ENCODE measurements at regions not wholly inside any gene's neighbourhood (a gene's known extent, or its start where the extent isn't known, plus 50 kb on each side); places are given as distances from the start of the nearest gene placed in this dataset.

- in situ Hi-C loops (cut with MboI; ENCODE audit: low pct_ligation_motif_present in 1 of 4, low pct_unique_long_range_greater_than_20kb in 1 of 4, low sequenced_read_pairs in 3 of 4) (no loop called here), intact Hi-C loops (cut with DNase I; ENCODE audit: low total_unique reads) (no loop called here)
- Histone ChIP-seq H3K36me3 (no peaks in the 10 kb centered on the region), H3K4me1 (no peaks in the 10 kb centered on the region), H3K9me3 (no peaks in the 10 kb centered on the region), H3K27ac (no peak overlapping the region), H3K27me3 (no peaks in the 10 kb centered on the region), H3K4me3 (no peak overlapping the region)
- 87% methylated on average over 1 of the region's 1 CpG; no CpG with 5 or more reads in 1 of the 2 donors for WGBS, 2 donors (ENCODE audit: low coverage in 1 of 2)
- DNase-seq, result no peak
- TF ChIP-seq POLR2A (IDR thresholded peaks at IDR 0.05), result no peak
- TF ChIP-seq CTCF (IDR thresholded peaks at IDR 0.05), result no peak
- TF ChIP-seq POLR2AphosphoS5 (IDR thresholded peaks at IDR 0.05), result no peak
- no peak for TF ChIP-seq EP300 (IDR thresholded peaks at IDR 0.05; ENCODE audit: low read depth)
Observed at GRCh38 chr5:30968971-30969370, 224.5 kb upstream of the CDH6 start.

GRCh38 chr5:30960036-30960435 lies 233.4 kb upstream of the CDH6 start:
- DNase-seq, result no peak
- Histone ChIP-seq H3K27ac (no peak overlapping the region), H3K27me3 (no peaks in the 10 kb centered on the region), H3K4me3 (no peak overlapping the region), H3K4me1 (no peaks in the 10 kb centered on the region), H3K9me3 (no peaks in the 10 kb centered on the region), H3K36me3 (no peaks in the 10 kb centered on the region)
- in situ Hi-C loops (cut with MboI; ENCODE audit: low pct_ligation_motif_present in 1 of 4, low pct_unique_long_range_greater_than_20kb in 1 of 4, low sequenced_read_pairs in 3 of 4), result no loop called here
- WGBS, 2 donors (ENCODE audit: low coverage in 1 of 2), result 85% methylated on average over 1 of the region's 1 CpG; no CpG with 5 or more reads in 1 of the 2 donors
- TF ChIP-seq POLR2A (IDR thresholded peaks at IDR 0.05) (no peak), POLR2AphosphoS5 (IDR thresholded peaks at IDR 0.05) (no peak), CTCF (IDR thresholded peaks at IDR 0.05) (no peak), EP300 (IDR thresholded peaks at IDR 0.05; ENCODE audit: low read depth) (no peak)
- intact Hi-C loops (cut with DNase I; ENCODE audit: low total_unique reads), result no loop called here

GRCh38 chr5:30959238-30959637 lies 234.2 kb upstream of the CDH6 start:
- intact Hi-C loops (cut with DNase I; ENCODE audit: low total_unique reads) (no loop called here), in situ Hi-C loops (cut with MboI; ENCODE audit: low pct_ligation_motif_present in 1 of 4, low pct_unique_long_range_greater_than_20kb in 1 of 4, low sequenced_read_pairs in 3 of 4) (no loop called here)
- TF ChIP-seq CTCF (IDR thresholded peaks at IDR 0.05) (no peak), POLR2A (IDR thresholded peaks at IDR 0.05) (no peak), EP300 (IDR thresholded peaks at IDR 0.05; ENCODE audit: low read depth) (no peak), POLR2AphosphoS5 (IDR thresholded peaks at IDR 0.05) (no peak)
- no peaks in the 10 kb centered on the region for H3K36me3 ChIP-seq
- 97 to 100% methylated on average over 2 to 3 of the region's 3 CpGs for WGBS, 2 donors (ENCODE audit: low coverage in 1 of 2)
- no peak overlapping the region for H3K27ac ChIP-seq
- no peaks in the 10 kb centered on the region for H3K27me3 ChIP-seq
- H3K9me3 ChIP-seq, result peaks cover 0 to 3% of the 10 kb centered on the region in 2 donors
- H3K4me3 ChIP-seq, result no peak overlapping the region
- no peak for DNase-seq
- H3K4me1 ChIP-seq, result no peaks in the 10 kb centered on the region

- no peaks in the 10 kb centered on the region for H3K27me3 ChIP-seq
- in situ Hi-C loops (cut with MboI; ENCODE audit: low pct_ligation_motif_present in 1 of 4, low pct_unique_long_range_greater_than_20kb in 1 of 4, low sequenced_read_pairs in 3 of 4) (no loop called here), intact Hi-C loops (cut with DNase I; ENCODE audit: low total_unique reads) (no loop called here)
- peaks cover 0 to 3% of the 10 kb centered on the region in 2 donors for H3K9me3 ChIP-seq
- H3K4me1 ChIP-seq, result no peaks in the 10 kb centered on the region
- H3K4me3 ChIP-seq, result no peak overlapping the region
- no peak for TF ChIP-seq CTCF (IDR thresholded peaks at IDR 0.05)
- no peak for TF ChIP-seq EP300 (IDR thresholded peaks at IDR 0.05; ENCODE audit: low read depth)
- no peak for TF ChIP-seq POLR2A (IDR thresholded peaks at IDR 0.05)
- no peak for TF ChIP-seq POLR2AphosphoS5 (IDR thresholded peaks at IDR 0.05)
- H3K27ac ChIP-seq, result no peak overlapping the region
- no peaks in the 10 kb centered on the region for H3K36me3 ChIP-seq
- WGBS, 2 donors (ENCODE audit: low coverage in 1 of 2), result 65 to 79% methylated on average over 2 of the region's 2 CpGs
- DNase-seq, result no peak
Observed at GRCh38 chr5:30957591-30957990, 235.9 kb upstream of the CDH6 start.
